WERI-Rb-1 (cell line): ENCODE measurements at regions not wholly inside any gene's neighbourhood (a gene's known extent, or its start where the extent isn't known, plus 50 kb on each side); places are given as distances from the start of the nearest gene placed in this dataset.

Source experiments
- DNase-seq: peaks from one replicate; pipeline ENCODE4 v3.0.0-alpha.2; 2020
- H3K27ac ChIP-seq: fragments of 250-450 bp; sonication (Bioruptor Pico); 2 replicates; pipeline ENCODE4 v1.5.1; 2020; ENCODE audit warnings: mild to moderate bottlenecking, moderate library complexity
- H3K27me3 ChIP-seq: fragments of 250-450 bp; sonication (Bioruptor Pico); 2 replicates; pipeline ENCODE4 v1.5.1; 2021; ENCODE audit warnings: mild to moderate bottlenecking, low read depth, moderate library complexity; ENCODE audit not compliant: insufficient read depth, severe bottlenecking
- H3K36me3 ChIP-seq: fragments of 250-450 bp; sonication (Bioruptor Pico); 2 replicates; pipeline ENCODE4 v1.5.1; 2020; ENCODE audit warnings: mild to moderate bottlenecking, moderate library complexity
- H3K4me3 ChIP-seq: 2 replicates; pipeline ENCODE4 v1.5.1; 2011; ENCODE audit warnings: low read depth, mild to moderate bottlenecking, control low read depth, low read length
- H3K9me3 ChIP-seq: fragments of 250-450 bp; sonication (Bioruptor Pico); 2 replicates; pipeline ENCODE4 v1.5.1; 2021; ENCODE audit warnings: mild to moderate bottlenecking, moderate library complexity; ENCODE audit not compliant: severe bottlenecking
- TF ChIP-seq, protein P1 (sequence below): IDR thresholded peaks from 2 replicates; pipeline ENCODE4 v1.5.1; 2011; ENCODE audit warnings: low read depth, mild to moderate bottlenecking, control low read depth, inconsistent platforms, low read length

- no peak for DNase-seq
- no peaks in the 10 kb centered on the region for H3K36me3 ChIP-seq
- H3K27me3 ChIP-seq, result no peaks in the 10 kb centered on the region
- no peak overlapping the region for H3K27ac ChIP-seq
- TF ChIP-seq, protein P1, sequence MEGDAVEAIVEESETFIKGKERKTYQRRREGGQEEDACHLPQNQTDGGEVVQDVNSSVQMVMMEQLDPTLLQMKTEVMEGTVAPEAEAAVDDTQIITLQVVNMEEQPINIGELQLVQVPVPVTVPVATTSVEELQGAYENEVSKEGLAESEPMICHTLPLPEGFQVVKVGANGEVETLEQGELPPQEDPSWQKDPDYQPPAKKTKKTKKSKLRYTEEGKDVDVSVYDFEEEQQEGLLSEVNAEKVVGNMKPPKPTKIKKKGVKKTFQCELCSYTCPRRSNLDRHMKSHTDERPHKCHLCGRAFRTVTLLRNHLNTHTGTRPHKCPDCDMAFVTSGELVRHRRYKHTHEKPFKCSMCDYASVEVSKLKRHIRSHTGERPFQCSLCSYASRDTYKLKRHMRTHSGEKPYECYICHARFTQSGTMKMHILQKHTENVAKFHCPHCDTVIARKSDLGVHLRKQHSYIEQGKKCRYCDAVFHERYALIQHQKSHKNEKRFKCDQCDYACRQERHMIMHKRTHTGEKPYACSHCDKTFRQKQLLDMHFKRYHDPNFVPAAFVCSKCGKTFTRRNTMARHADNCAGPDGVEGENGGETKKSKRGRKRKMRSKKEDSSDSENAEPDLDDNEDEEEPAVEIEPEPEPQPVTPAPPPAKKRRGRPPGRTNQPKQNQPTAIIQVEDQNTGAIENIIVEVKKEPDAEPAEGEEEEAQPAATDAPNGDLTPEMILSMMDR, result no peak
- no peaks in the 10 kb centered on the region for H3K9me3 ChIP-seq
- H3K4me3 ChIP-seq, result no peak overlapping the region
Measured at GRCh38 chr14:96660667-96661066, 136.5 kb upstream of the VRK1 start.

DNA sequence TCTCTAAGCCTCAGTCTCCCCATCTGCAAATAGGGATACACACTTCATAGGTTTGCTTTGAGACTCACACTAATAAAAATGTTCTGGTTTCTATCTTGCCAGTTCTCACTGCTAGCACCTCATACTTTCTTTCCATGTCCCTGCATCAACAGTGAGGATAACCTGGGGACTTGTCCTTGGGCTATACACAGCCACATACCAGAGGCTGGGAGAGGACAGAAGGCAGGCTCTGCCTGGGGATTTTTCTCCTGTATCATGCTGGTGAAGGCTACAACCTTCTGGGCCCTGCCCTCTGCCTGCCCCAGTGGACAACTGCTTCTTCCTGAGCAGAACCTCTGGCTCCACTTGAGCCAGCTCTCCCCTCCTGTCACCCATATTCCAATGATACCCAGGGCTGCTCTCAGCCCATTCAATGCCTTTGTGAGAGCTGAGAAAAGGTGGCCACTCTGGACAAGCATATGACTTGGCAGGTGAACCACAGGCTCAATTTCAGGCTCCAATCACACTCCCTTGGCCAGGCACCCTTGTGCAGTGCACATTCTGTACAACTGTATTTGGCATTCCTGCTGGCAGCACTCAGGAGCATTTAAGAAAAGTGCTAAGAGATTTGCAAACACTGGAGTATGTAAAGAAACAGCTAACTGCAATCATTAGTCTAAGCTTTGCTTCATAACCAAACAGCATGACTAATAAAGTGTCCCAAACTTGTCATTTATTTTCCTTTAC is 135.8 kb upstream of the VRK1 start:
- TF ChIP-seq, protein P1, result no peak
- H3K27me3 ChIP-seq, result no peaks in the 10 kb centered on the region
- DNase-seq, result no peak
- H3K4me3 ChIP-seq, result no peak overlapping the region
- no peaks in the 10 kb centered on the region for H3K9me3 ChIP-seq
- no peak overlapping the region for H3K27ac ChIP-seq
- no peaks in the 10 kb centered on the region for H3K36me3 ChIP-seq

DNA sequence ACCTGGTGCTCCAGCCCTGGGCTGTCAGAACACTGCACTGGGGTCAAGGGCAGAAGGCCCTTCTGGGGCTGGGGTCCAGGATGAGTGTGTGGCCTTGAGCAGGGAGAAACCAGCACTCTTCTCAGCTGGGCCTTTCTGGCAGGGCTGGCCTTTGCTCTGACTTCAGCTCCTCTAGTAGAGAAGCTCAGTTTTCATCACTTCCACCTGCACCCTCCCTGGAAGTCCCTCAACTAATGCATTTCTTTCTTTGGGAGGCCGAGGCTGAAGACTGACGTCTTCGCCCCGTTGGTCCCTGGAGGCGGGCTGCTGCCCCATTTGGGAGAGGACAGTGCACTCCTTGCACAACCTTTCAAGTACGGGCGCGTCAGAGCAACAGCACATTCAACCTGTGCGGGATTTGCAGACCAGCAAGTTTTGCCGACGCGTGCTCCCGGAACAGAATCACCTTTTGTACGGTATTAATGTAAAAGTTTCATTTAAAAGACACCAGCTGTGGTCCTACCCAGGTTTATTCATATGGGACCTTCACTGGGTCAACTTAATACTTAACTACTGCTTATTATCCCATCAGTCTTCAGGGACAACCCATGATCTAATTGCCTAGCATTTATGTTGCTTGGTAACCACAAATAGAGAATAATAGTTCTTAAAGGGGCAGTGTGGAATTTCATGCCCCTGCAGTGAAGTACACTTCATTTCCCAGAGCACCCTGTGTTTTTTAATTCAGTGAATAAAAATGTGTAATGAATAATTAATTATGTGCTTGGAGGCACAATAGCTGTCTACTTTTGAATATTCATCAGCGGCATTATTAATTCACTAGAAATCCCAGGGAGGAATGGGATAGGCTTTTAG is 134.8 kb upstream of the VRK1 start:
- no peak for DNase-seq
- no peaks in the 10 kb centered on the region for H3K36me3 ChIP-seq
- TF ChIP-seq, protein P1, result no peak
- no peak overlapping the region for H3K27ac ChIP-seq
- H3K4me3 ChIP-seq, result no peak overlapping the region
- H3K27me3 ChIP-seq, result no peaks in the 10 kb centered on the region
- H3K9me3 ChIP-seq, result no peaks in the 10 kb centered on the region

DNA sequence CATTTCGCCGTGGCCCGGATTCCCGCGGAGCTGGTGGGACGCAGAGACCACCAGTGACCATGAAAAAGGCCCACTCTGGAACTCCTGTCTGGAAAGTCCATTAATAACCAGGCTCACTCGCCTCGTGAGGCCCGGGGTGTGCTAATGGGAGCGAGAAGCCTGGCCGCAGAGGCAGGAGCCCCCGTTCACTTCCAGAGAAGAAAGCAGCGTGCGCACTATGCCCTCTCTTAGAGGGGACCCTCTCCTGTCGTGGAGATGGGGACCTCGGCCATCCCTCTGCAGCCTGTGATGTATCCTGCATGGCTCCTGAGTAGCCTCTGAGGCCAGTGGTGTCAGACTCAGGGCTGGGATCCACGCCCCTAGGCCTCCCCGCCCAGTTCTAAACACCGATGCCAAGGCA is 134.1 kb upstream of the VRK1 start:
- Histone ChIP-seq H3K9me3 (no peaks in the 10 kb centered on the region), H3K4me3 (no peak overlapping the region), H3K36me3 (no peaks in the 10 kb centered on the region), H3K27ac (no peak overlapping the region), H3K27me3 (no peaks in the 10 kb centered on the region)
- no peak for DNase-seq
- TF ChIP-seq, protein P1, result no peak

DNA sequence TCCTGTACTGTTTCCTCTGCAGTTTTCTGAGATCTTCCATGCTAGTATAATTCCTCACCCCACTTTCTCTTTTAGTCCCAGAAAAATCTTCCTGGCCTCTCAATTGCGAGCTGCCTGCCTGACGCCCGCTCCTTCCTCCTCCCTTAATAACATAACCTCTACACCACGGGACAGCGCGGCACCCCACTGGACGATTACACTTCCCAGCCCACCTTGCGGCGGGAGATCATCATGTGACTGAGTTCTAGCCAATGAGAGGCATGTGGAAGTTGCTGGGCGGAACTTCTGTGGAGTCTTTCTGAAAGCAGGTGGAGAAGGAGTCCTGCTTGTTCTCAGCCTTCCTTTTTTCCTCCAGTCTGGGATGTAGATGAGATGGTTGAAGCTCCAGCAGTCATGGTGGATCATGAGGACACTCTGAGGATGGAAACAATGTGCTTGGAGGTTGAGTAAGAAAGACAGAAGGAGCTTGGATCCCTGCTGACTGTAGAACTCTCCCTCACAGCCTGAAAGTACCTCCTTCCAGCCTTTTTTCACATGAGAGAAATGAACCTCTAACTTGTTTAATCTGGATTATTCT is 133.6 kb upstream of the VRK1 start:
- DNase-seq, result no peak
- Histone ChIP-seq H3K27ac (no peak overlapping the region), H3K36me3 (no peaks in the 10 kb centered on the region), H3K9me3 (no peaks in the 10 kb centered on the region), H3K27me3 (no peaks in the 10 kb centered on the region), H3K4me3 (no peak overlapping the region)
- TF ChIP-seq, protein P1, result no peak
